ENCODE measurements at regions not wholly inside any gene's neighbourhood (a gene's known extent, or its start where the extent isn't known, plus 50 kb on each side); places are given as distances from the start of the nearest gene placed in this dataset.

DNA sequence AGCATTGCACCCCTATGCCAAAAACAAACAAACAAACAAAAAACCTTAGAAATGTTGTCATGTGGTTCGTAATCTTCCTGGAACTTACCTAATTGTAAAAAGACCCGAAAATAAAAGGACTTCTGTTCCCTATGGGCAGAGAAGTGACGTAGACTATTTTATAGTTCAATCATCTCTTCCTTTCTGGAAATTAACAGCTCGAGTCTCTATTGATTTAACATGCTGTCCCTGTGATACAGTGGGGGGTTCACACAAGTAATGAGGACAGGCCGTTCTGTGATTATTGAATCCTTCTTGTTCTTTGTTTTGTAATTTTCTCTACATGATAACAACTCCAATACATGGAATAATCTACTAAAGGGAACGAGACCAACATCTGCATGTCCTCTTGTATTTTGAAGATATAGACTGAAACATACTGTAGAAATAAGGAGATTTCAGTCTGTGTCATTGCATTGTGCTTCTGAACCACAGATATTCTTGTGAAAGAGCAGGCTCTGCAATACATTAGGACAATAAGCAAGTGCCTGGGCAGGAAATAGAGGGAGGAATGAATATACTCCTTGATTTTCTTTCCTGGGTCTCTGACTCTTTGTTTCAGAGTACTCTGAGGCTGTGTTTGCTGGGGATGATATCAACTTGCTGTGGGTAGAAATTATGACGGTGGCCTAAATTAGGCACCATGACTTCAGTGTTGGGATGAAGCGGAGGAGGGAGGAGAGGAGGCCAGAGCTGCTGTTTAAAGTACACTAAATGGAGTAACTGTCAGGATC, 65.7 kb upstream of the PPM1B start (continued):
- TF ChIP-seq, protein P1, sequence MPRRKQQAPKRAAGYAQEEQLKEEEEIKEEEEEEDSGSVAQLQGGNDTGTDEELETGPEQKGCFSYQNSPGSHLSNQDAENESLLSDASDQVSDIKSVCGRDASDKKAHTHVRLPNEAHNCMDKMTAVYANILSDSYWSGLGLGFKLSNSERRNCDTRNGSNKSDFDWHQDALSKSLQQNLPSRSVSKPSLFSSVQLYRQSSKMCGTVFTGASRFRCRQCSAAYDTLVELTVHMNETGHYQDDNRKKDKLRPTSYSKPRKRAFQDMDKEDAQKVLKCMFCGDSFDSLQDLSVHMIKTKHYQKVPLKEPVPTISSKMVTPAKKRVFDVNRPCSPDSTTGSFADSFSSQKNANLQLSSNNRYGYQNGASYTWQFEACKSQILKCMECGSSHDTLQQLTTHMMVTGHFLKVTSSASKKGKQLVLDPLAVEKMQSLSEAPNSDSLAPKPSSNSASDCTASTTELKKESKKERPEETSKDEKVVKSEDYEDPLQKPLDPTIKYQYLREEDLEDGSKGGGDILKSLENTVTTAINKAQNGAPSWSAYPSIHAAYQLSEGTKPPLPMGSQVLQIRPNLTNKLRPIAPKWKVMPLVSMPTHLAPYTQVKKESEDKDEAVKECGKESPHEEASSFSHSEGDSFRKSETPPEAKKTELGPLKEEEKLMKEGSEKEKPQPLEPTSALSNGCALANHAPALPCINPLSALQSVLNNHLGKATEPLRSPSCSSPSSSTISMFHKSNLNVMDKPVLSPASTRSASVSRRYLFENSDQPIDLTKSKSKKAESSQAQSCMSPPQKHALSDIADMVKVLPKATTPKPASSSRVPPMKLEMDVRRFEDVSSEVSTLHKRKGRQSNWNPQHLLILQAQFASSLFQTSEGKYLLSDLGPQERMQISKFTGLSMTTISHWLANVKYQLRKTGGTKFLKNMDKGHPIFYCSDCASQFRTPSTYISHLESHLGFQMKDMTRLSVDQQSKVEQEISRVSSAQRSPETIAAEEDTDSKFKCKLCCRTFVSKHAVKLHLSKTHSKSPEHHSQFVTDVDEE (CRISPR knock-in tag; IDR thresholded peaks at IDR 0.05): no peak

DNA sequence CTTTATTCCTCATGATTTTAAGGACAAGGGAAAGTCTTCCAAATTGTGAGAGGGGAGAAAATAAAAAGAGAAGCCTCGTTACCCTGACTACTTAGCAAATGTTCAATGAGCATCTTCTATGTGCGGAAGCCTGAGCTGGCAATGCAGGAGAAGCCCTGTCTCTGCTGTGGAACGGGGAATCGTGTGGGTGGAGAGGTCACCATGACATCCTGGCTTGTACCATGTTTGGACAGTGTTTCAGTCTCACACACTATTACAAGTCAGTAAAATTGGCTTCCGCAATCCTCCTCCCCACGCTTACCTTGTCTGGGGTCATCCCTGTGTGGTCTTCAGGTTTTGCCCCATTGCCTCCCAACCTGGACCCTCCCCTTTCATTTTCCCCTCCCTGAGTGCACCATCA, 65.0 kb upstream of the PPM1B start:
- TF ChIP-seq, protein P2, sequence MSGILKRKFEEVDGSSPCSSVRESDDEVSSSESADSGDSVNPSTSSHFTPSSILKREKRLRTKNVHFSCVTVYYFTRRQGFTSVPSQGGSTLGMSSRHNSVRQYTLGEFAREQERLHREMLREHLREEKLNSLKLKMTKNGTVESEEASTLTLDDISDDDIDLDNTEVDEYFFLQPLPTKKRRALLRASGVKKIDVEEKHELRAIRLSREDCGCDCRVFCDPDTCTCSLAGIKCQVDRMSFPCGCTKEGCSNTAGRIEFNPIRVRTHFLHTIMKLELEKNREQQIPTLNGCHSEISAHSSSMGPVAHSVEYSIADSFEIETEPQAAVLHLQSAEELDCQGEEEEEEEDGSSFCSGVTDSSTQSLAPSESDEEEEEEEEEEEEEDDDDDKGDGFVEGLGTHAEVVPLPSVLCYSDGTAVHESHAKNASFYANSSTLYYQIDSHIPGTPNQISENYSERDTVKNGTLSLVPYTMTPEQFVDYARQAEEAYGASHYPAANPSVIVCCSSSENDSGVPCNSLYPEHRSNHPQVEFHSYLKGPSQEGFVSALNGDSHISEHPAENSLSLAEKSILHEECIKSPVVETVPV (CRISPR knock-in tag; IDR thresholded peaks at IDR 0.05): no peak
- TF ChIP-seq ISL1 (CRISPR knock-in tag; IDR thresholded peaks at IDR 0.05): no peak
- TF ChIP-seq ZFP30 (CRISPR knock-in tag; IDR thresholded peaks at IDR 0.05): no peak
- TF ChIP-seq, protein P1 (CRISPR knock-in tag; IDR thresholded peaks at IDR 0.05): no peak
- no peak for TF ChIP-seq TCF4 (CRISPR knock-in tag; IDR thresholded peaks at IDR 0.05; ENCODE audit: borderline replicate concordance)
- TF ChIP-seq, protein P3, sequence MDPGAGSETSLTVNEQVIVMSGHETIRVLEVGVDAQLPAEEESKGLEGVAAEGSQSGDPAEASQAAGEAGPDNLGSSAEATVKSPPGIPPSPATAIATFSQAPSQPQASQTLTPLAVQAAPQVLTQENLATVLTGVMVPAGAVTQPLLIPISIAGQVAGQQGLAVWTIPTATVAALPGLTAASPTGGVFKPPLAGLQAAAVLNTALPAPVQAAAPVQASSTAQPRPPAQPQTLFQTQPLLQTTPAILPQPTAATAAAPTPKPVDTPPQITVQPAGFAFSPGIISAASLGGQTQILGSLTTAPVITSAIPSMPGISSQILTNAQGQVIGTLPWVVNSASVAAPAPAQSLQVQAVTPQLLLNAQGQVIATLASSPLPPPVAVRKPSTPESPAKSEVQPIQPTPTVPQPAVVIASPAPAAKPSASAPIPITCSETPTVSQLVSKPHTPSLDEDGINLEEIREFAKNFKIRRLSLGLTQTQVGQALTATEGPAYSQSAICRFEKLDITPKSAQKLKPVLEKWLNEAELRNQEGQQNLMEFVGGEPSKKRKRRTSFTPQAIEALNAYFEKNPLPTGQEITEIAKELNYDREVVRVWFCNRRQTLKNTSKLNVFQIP (CRISPR knock-in tag; IDR thresholded peaks at IDR 0.05; ENCODE audit: borderline replicate concordance, low read depth): no peak
- TF ChIP-seq ESRRG (CRISPR knock-in tag; IDR thresholded peaks at IDR 0.05): no peak
- TF ChIP-seq GLIS3 (CRISPR knock-in tag; IDR thresholded peaks at IDR 0.05): no peak
- TF ChIP-seq, protein P4, sequence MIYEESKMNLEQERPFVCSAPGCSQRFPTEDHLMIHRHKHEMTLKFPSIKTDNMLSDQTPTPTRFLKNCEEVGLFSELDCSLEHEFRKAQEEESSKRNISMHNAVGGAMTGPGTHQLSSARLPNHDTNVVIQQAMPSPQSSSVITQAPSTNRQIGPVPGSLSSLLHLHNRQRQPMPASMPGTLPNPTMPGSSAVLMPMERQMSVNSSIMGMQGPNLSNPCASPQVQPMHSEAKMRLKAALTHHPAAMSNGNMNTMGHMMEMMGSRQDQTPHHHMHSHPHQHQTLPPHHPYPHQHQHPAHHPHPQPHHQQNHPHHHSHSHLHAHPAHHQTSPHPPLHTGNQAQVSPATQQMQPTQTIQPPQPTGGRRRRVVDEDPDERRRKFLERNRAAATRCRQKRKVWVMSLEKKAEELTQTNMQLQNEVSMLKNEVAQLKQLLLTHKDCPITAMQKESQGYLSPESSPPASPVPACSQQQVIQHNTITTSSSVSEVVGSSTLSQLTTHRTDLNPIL (CRISPR knock-in tag; IDR thresholded peaks at IDR 0.05; ENCODE audit: low read depth): no peak
- no peak for TF ChIP-seq SNAI2 (CRISPR knock-in tag; IDR thresholded peaks at IDR 0.05)
- TF ChIP-seq, protein P5, sequence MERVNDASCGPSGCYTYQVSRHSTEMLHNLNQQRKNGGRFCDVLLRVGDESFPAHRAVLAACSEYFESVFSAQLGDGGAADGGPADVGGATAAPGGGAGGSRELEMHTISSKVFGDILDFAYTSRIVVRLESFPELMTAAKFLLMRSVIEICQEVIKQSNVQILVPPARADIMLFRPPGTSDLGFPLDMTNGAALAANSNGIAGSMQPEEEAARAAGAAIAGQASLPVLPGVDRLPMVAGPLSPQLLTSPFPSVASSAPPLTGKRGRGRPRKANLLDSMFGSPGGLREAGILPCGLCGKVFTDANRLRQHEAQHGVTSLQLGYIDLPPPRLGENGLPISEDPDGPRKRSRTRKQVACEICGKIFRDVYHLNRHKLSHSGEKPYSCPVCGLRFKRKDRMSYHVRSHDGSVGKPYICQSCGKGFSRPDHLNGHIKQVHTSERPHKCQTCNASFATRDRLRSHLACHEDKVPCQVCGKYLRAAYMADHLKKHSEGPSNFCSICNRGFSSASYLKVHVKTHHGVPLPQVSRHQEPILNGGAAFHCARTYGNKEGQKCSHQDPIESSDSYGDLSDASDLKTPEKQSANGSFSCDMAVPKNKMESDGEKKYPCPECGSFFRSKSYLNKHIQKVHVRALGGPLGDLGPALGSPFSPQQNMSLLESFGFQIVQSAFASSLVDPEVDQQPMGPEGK (CRISPR knock-in tag; IDR thresholded peaks at IDR 0.05; ENCODE audit: borderline replicate concordance): no peak
- no peak for TF ChIP-seq ZC3H10 (CRISPR knock-in tag; IDR thresholded peaks at IDR 0.05)
- no peak for TF ChIP-seq RARB (CRISPR knock-in tag; IDR thresholded peaks at IDR 0.05)
- TF ChIP-seq ZFP3 (CRISPR knock-in tag; IDR thresholded peaks at IDR 0.05): no peak
- no peak for TF ChIP-seq CSDC2 (CRISPR knock-in tag; IDR thresholded peaks at IDR 0.05)
- no peak for TF ChIP-seq ZNF70 (CRISPR knock-in tag; IDR thresholded peaks at IDR 0.05)
- TF ChIP-seq OSR1 (CRISPR knock-in tag; IDR thresholded peaks at IDR 0.05): no peak
- TF ChIP-seq TOX (CRISPR knock-in tag; IDR thresholded peaks at IDR 0.05; ENCODE audit: borderline replicate concordance): no peak
- TF ChIP-seq ARNTL (CRISPR knock-in tag; IDR thresholded peaks at IDR 0.05; ENCODE audit: borderline replicate concordance, low read depth): no peak
- no peak for TF ChIP-seq ZNF8 (CRISPR knock-in tag; IDR thresholded peaks at IDR 0.05)
- ATAC-seq: no peak

Data from SK-N-SH treated with all-trans-retinoic acid at 6 μM for 48 hours (cell line).